Thyroid gland (tissue), 4 donors: ENCODE measurements at regions not wholly inside any gene's neighbourhood (a gene's known extent, or its start where the extent isn't known, plus 50 kb on each side); places are given as distances from the start of the nearest gene placed in this dataset.

Source experiments
- DNase-seq, 2 donors: peaks; one replicate each; pipeline ENCODE4 v3.0.0-alpha.2; 2019
- H3K27ac ChIP-seq, 3 donors: fragments of 200-600 bp; sonication (generic); 1 replicate in 2 of 3; 2 replicates in 1 of 3; pipeline ENCODE4 v1.5.1; 2016 to 2019; ENCODE audit warnings: mild to moderate bottlenecking in 1 of 3, moderate library complexity in 1 of 3
- H3K27me3 ChIP-seq: fragments of 200-600 bp; sonication (generic); one replicate; pipeline ENCODE4 v1.5.1; 2019
- H3K36me3 ChIP-seq, 2 donors: fragments of 200-600 bp; sonication (generic); one replicate each; pipeline ENCODE4 v1.5.1; 2016 to 2019
- H3K4me1 ChIP-seq, 2 donors: fragments of 200-600 bp; sonication (generic); one replicate each; pipeline ENCODE4 v1.5.1; 2017 to 2019
- H3K4me3 ChIP-seq, 3 donors: fragments of 200-600 bp; sonication (generic); replicated peaks in 1 of 3; 1 replicate in 2 of 3; 2 replicates in 1 of 3; pipeline ENCODE4 v1.5.1; 2016; ENCODE audit warnings: mild to moderate bottlenecking in 1 of 3
- H3K9me3 ChIP-seq: fragments of 200-600 bp; sonication (generic); one replicate; pipeline ENCODE4 v1.5.1; 2017
- CTCF ChIP-seq, 6 experiments: fragments of 200-600 bp in 3 of 6; fragments of 450-650 bp in 3 of 6; sonication (generic) in 3 of 6; IDR thresholded peaks; one replicate each; pipeline ENCODE4 v1.5.1; 2016 to 2019; ENCODE audit warnings: antibody characterized with exemption in 6 of 6, mild to moderate bottlenecking in 2 of 6, inconsistent platforms in 1 of 6, moderate library complexity in 1 of 6
- POLR2A ChIP-seq, 2 donors: fragments of 450-650 bp; IDR thresholded peaks; one replicate each; pipeline ENCODE4 v1.6.1; 2017; ENCODE audit warnings: antibody characterized with exemption in 2 of 2, mild to moderate bottlenecking in 2 of 2, moderate library complexity in 1 of 2
- WGBS, 2 donors: methylation state at CpG; one replicate each; pipeline ENCODE4 v1.1.5; 2017; 5-methylcytosine and 5-hydroxymethylcytosine counted together
- intact Hi-C: fragments of 100-400 bp; cut with DNase I; formaldehyde crosslinking; loops from one replicate; pipeline ENCODE4 v1.15.1; 2023

DNA sequence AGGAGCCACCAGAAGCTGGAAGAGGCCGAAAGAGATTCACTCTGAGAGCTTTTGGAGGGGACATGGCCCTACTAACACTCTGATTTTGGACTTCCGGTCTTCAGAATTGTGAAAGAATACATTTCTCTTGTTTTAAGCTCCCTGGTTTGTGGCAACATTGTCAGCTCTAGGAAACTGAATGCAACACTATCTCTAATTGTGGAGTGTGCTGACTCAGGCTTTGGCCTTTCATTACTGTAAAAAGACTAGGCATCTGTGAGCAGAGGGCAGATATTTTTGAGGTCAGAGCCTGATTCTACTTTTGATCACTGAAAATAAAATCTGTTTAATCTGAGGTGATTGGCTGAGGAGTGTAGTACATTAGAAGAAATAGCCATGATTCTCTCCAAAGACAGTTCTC is 185.4 kb upstream of the FAM98A start:
- no peaks in the 10 kb centered on the region for H3K9me3 ChIP-seq
- DNase-seq, result no peak
- no peaks in the 10 kb centered on the region for H3K4me1 ChIP-seq
- H3K4me3 ChIP-seq, result no peak overlapping the region
- no peak overlapping the region for H3K27ac ChIP-seq
- 90 to 98% methylated on average over 2 of the region's 2 CpGs for WGBS, 2 donors
- TF ChIP-seq CTCF (IDR thresholded peaks at IDR 0.05), result no peak
- no peak for TF ChIP-seq POLR2A (IDR thresholded peaks at IDR 0.05)
- H3K36me3 ChIP-seq, result no peaks in the 10 kb centered on the region
- no peaks in the 10 kb centered on the region for H3K27me3 ChIP-seq
- intact Hi-C loops, result no loop called here

- intact Hi-C loops, result no loop called here
- WGBS, 2 donors, result 72 to 73% methylated on average over 8 of the region's 8 CpGs
- TF ChIP-seq CTCF (IDR thresholded peaks at IDR 0.05), result no peak
Observed at GRCh38 chr2:33782395-33783230, 183.5 kb upstream of the FAM98A start.

GRCh38 chr2:33777786-33778185 is 178.7 kb upstream of the FAM98A start:
- DNase-seq, result no peak
- Histone ChIP-seq H3K27ac (no peak overlapping the region), H3K4me3 (no peak overlapping the region), H3K36me3 (no peaks in the 10 kb centered on the region), H3K9me3 (no peaks in the 10 kb centered on the region), H3K4me1 (no peaks in the 10 kb centered on the region), H3K27me3 (no peaks in the 10 kb centered on the region)
- 72 to 79% methylated on average over 3 of the region's 3 CpGs for WGBS, 2 donors
- intact Hi-C loops, result no loop called here
- TF ChIP-seq POLR2A (IDR thresholded peaks at IDR 0.05), result no peak
- no peak for TF ChIP-seq CTCF (IDR thresholded peaks at IDR 0.05)

More at GRCh38 chr2:33782395-33783230, 183.5 kb upstream of the FAM98A start:
- Histone ChIP-seq H3K4me3 (no peak overlapping the region), H3K9me3 (no peaks in the 10 kb centered on the region), H3K36me3 (no peaks in the 10 kb centered on the region), H3K27me3 (no peaks in the 10 kb centered on the region), H3K27ac (no peak overlapping the region), H3K4me1 (no peaks in the 10 kb centered on the region)
- DNase-seq, result no peak

DNA sequence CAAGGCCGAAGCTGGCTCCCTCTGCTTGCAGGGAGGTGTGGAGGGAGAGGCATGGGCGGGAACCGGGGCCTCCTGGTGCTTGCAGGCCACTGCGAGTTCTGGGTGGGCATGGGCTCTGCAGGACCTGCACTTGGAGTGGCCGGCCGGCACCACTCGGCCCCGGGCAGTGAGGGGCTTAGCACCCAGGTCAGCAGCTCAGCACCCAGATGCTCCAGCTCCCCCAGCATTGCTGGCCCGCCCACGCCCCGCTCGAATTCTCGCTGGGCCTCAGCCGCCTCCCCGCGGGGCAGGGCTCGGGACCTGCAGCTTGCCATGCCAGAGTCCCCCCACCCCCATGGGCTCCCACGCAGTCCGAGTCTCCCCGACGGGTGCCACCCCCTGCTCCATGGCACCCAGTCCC is 176.2 kb upstream of the FAM98A start:
- no peaks in the 10 kb centered on the region for H3K36me3 ChIP-seq
- no peaks in the 10 kb centered on the region for H3K4me1 ChIP-seq
- no peak for DNase-seq
- H3K27ac ChIP-seq, result no peak overlapping the region
- intact Hi-C loops, result no loop called here
- H3K9me3 ChIP-seq, result no peaks in the 10 kb centered on the region
- WGBS, 2 donors, result 94 to 100% methylated on average over 3 to 4 of the region's 21 CpGs
- TF ChIP-seq POLR2A (IDR thresholded peaks at IDR 0.05), result no peak
- no peak for TF ChIP-seq CTCF (IDR thresholded peaks at IDR 0.05)
- no peaks in the 10 kb centered on the region for H3K27me3 ChIP-seq
- no peak overlapping the region for H3K4me3 ChIP-seq

DNA sequence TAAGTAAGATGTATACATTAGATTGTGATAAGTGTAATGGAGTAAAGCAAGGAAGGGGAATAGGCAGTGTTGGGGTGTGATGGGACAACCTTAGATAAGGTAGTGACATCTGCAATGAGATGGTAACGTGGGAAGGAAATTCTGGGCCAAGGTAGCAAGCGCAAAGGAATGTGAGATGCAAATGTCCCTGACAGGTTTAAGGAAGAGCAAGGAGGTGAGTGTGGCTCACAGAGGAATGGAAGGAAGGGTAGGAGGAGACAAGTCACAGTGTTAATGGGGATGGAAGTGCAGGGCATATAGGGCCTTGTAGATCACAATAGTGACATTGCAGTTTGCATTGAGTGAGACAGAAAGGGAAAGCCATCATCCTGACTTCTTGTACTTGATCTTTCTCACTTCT is 170.9 kb upstream of the FAM98A start:
- Histone ChIP-seq H3K27ac (no peak overlapping the region), H3K9me3 (no peaks in the 10 kb centered on the region), H3K27me3 (no peaks in the 10 kb centered on the region), H3K36me3 (no peaks in the 10 kb centered on the region), H3K4me1 (no peaks in the 10 kb centered on the region), H3K4me3 (no peak overlapping the region)
- 92 to 93% methylated on average over 2 of the region's 2 CpGs for WGBS, 2 donors
- intact Hi-C loops, result no loop called here
- DNase-seq, result no peak
- TF ChIP-seq CTCF (IDR thresholded peaks at IDR 0.05) (no peak), POLR2A (IDR thresholded peaks at IDR 0.05) (no peak)
